ENCODE measurements at regions not wholly inside any gene's neighbourhood (a gene's known extent, or its start where the extent isn't known, plus 50 kb on each side); places are given as distances from the start of the nearest gene placed in this dataset.
A peak's percentile ranks its signal among the peaks of the same experiment; 100 is the strongest.
"Not testable (repeated sequence)": the region's sequence is repeated elsewhere in the genome, so short reads cannot be mapped to it uniquely, and the experiment has no call there.

- DNase-seq (ENCODE audit: low read depth in 4 of 4, low spot score in 2 of 4), result no peak
These were observed 50.5 kb upstream of the OTOS start for GRCh38 chr2:240191001-240191400.

GRCh38 chr2:240192661-240193060 lies 52.2 kb upstream of the OTOS start:
- DNase-seq (ENCODE audit: low read depth in 4 of 4, low spot score in 2 of 4), result no peak

GRCh38 chr2:240194341-240194762 lies 53.9 kb upstream of the OTOS start:
- not testable (repeated sequence) for DNase-seq (ENCODE audit: low read depth in 4 of 4, low spot score in 2 of 4)

- DNase-seq (ENCODE audit: low read depth in 4 of 4, low spot score in 2 of 4), result no peak
These were observed 54.9 kb upstream of the OTOS start for GRCh38 chr2:240195316-240195861.

GRCh38 chr2:240196716-240197461 lies 56.4 kb upstream of the OTOS start:
- no peak for DNase-seq (ENCODE audit: low read depth in 4 of 4, low spot score in 2 of 4)

- no peak for DNase-seq (ENCODE audit: low read depth in 4 of 4, low spot score in 2 of 4)
These were observed 57.1 kb upstream of the OTOS start for GRCh38 chr2:240197462-240198139.

GRCh38 chr2:240198226-240198625 lies 57.8 kb upstream of the OTOS start:
- DNase-seq (ENCODE audit: low read depth in 4 of 4, low spot score in 2 of 4), result no peak

- DNase-seq (ENCODE audit: low read depth in 4 of 4, low spot score in 2 of 4), result no peak
These were observed 58.8 kb upstream of the OTOS start for GRCh38 chr2:240199133-240199870.

- DNase-seq (ENCODE audit: low read depth in 4 of 4, low spot score in 2 of 4), result peak in 2 of 4 donors; percentile 51 to 57
These were observed 60.0 kb upstream of the OTOS start for GRCh38 chr2:240200230-240201051.

- no peak for DNase-seq (ENCODE audit: low read depth in 4 of 4, low spot score in 2 of 4)
These were observed 61.4 kb upstream of the OTOS start for GRCh38 chr2:240201866-240202265.

GRCh38 chr2:240202586-240202985 lies 62.1 kb upstream of the OTOS start:
- no peak for DNase-seq (ENCODE audit: low read depth in 4 of 4, low spot score in 2 of 4)

- DNase-seq (ENCODE audit: low read depth in 4 of 4, low spot score in 2 of 4), result no peak
These were observed 62.8 kb upstream of the OTOS start for GRCh38 chr2:240203031-240203787.

- no peak for DNase-seq (ENCODE audit: low read depth in 4 of 4, low spot score in 2 of 4)
These were observed 63.4 kb upstream of the OTOS start for GRCh38 chr2:240203788-240204270.

- no peak for DNase-seq (ENCODE audit: low read depth in 4 of 4, low spot score in 2 of 4)
These were observed 64.2 kb upstream of the OTOS start for GRCh38 chr2:240204431-240205276.

GRCh38 chr2:240205348-240205747 lies 64.9 kb upstream of the OTOS start:
- DNase-seq (ENCODE audit: low read depth in 4 of 4, low spot score in 2 of 4), result no peak

GRCh38 chr2:240205772-240206171 lies 65.3 kb upstream of the OTOS start:
- no peak for DNase-seq (ENCODE audit: low read depth in 4 of 4, low spot score in 2 of 4)

GRCh38 chr2:240206630-240207029 lies 66.2 kb upstream of the OTOS start:
- DNase-seq (ENCODE audit: low read depth in 4 of 4, low spot score in 2 of 4), result no peak

GRCh38 chr2:240207661-240208060 lies 67.2 kb upstream of the OTOS start:
- no peak for DNase-seq (ENCODE audit: low read depth in 4 of 4, low spot score in 2 of 4)

GRCh38 chr2:240208096-240208495 lies 67.6 kb upstream of the OTOS start:
- no peak for DNase-seq (ENCODE audit: low read depth in 4 of 4, low spot score in 2 of 4)
